ENCODE measurements at regions not wholly inside any gene's neighbourhood (a gene's known extent, or its start where the extent isn't known, plus 50 kb on each side); places are given as distances from the start of the nearest gene placed in this dataset.
A peak's percentile ranks its signal among the peaks of the same experiment; 100 is the strongest.

- Histone ChIP-seq H3K27me3 (ENCODE audit: control insufficient read depth, extremely low read depth, insufficient read depth, low read length) (no peaks in the 10 kb centered on the region), H3K27ac (ENCODE audit: control insufficient read depth, insufficient read depth, low read length) (no peak overlapping the region), H3K36me3 (ENCODE audit: control insufficient read depth in 2 of 2, extremely low read depth in 1 of 2, insufficient read depth in 2 of 2, low read length in 2 of 2) (no peaks in the 10 kb centered on the region), H4K20me1 (ENCODE audit: control insufficient read depth, extremely low read depth, insufficient read depth, low read length) (no peaks in the 10 kb centered on the region), H3K9ac (ENCODE audit: control insufficient read depth, extremely low read depth, insufficient read depth, low read length) (no peak overlapping the region), H3K79me2 (ENCODE audit: control insufficient read depth, insufficient read depth, low read length) (no peaks in the 10 kb centered on the region), H3K9me3 (ENCODE audit: control insufficient read depth, low read depth, low read length) (no peaks in the 10 kb centered on the region), H2AFZ (ENCODE audit: control insufficient read depth, low read length) (no peak overlapping the region), H3K9me1 (ENCODE audit: control insufficient read depth, extremely low read depth, insufficient read depth, low read length) (no peaks in the 10 kb centered on the region), H3K4me3 (ENCODE audit: control insufficient read depth in 2 of 3, extremely low read depth in 1 of 3, insufficient read depth in 2 of 3, low read depth in 1 of 3, low read length in 3 of 3) (no peak overlapping the region), H3K4me2 (ENCODE audit: control insufficient read depth, extremely low read depth, insufficient read depth, low read depth, low read length) (no peak overlapping the region), H3K4me1 (ENCODE audit: control insufficient read depth, extremely low read depth, insufficient read depth, low read length) (peaks cover 20% of the 10 kb centered on the region)
- TF ChIP-seq CTCF (optimal IDR thresholded peaks at IDR 0.05 in 1 of 3, IDR thresholded peaks at IDR 0.05 in 1 of 3, conservative IDR thresholded peaks at IDR 0.05 in 1 of 3; ENCODE audit: extremely low read depth in 1 of 3, insufficient read depth in 2 of 3, low read length in 3 of 3) (peak; percentile 23 to 64 (median 34)), EZH2 (IDR thresholded peaks at IDR 0.05; ENCODE audit: low read length) (no peak)
- FAIRE-seq (no peak), DNase-seq (ENCODE audit: low read depth, low spot score) (no peak)
- dilution Hi-C loops (cut with MboI; ENCODE audit: extremely low pct_ligation_motif_present, low sequenced_read_pairs): no loop called here
Measured at GRCh38 chr12:22981711-22982110, 356.7 kb downstream of the ETNK1 start.

GRCh38 chr12:22982635-22983034 lies 357.7 kb downstream of the ETNK1 start:
- Histone ChIP-seq H3K27ac (ENCODE audit: control insufficient read depth, insufficient read depth, low read length) (no peak overlapping the region), H3K36me3 (ENCODE audit: control insufficient read depth in 2 of 2, extremely low read depth in 1 of 2, insufficient read depth in 2 of 2, low read length in 2 of 2) (no peaks in the 10 kb centered on the region), H3K27me3 (ENCODE audit: control insufficient read depth, extremely low read depth, insufficient read depth, low read length) (no peaks in the 10 kb centered on the region), H3K4me3 (ENCODE audit: control insufficient read depth in 2 of 3, extremely low read depth in 1 of 3, insufficient read depth in 2 of 3, low read depth in 1 of 3, low read length in 3 of 3) (no peak overlapping the region), H4K20me1 (ENCODE audit: control insufficient read depth, extremely low read depth, insufficient read depth, low read length) (no peaks in the 10 kb centered on the region), H3K9ac (ENCODE audit: control insufficient read depth, extremely low read depth, insufficient read depth, low read length) (no peak overlapping the region), H3K4me2 (ENCODE audit: control insufficient read depth, extremely low read depth, insufficient read depth, low read depth, low read length) (no peak overlapping the region), H2AFZ (ENCODE audit: control insufficient read depth, low read length) (no peak overlapping the region), H3K4me1 (ENCODE audit: control insufficient read depth, extremely low read depth, insufficient read depth, low read length) (peaks cover 26% of the 10 kb centered on the region), H3K9me1 (ENCODE audit: control insufficient read depth, extremely low read depth, insufficient read depth, low read length) (no peaks in the 10 kb centered on the region), H3K9me3 (ENCODE audit: control insufficient read depth, low read depth, low read length) (no peaks in the 10 kb centered on the region), H3K79me2 (ENCODE audit: control insufficient read depth, insufficient read depth, low read length) (no peaks in the 10 kb centered on the region)
- no peak for DNase-seq (ENCODE audit: low read depth, low spot score)
- TF ChIP-seq EZH2 (IDR thresholded peaks at IDR 0.05; ENCODE audit: low read length) (no peak), CTCF (optimal IDR thresholded peaks at IDR 0.05 in 1 of 3, IDR thresholded peaks at IDR 0.05 in 1 of 3, conservative IDR thresholded peaks at IDR 0.05 in 1 of 3; ENCODE audit: extremely low read depth in 1 of 3, insufficient read depth in 2 of 3, low read length in 3 of 3) (no peak)
- dilution Hi-C loops (cut with MboI; ENCODE audit: extremely low pct_ligation_motif_present, low sequenced_read_pairs): no loop called here
- FAIRE-seq: no peak

All from keratinocyte (primary cell).